ENCODE measurements at regions not wholly inside any gene's neighbourhood (a gene's known extent, or its start where the extent isn't known, plus 50 kb on each side); places are given as distances from the start of the nearest gene placed in this dataset.

DNA sequence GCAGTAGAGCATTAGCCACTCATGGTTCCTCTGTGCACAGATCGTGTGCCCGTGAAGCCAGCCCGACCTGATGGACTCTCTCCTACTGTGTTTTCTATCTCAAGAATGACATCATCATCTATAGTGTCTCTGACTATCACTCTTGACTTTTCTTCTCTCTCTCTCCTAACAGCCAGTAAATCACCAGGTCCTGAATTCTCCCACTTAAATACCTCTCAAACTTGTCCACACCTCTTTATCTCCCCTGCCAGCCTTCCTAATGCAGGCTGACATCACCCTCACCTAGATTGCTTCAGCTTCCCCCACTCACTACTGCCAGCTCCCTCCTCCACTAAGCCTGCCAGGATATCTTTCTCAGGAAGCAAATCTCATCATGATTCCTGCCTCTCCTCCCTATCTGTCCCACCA lies 90.6 kb upstream of the MIER3 start (continued):
- TF ChIP-seq MYBL2 (IDR thresholded peaks at IDR 0.05; ENCODE audit: low read depth) = no peak
- no peak for TF ChIP-seq MYBL2 (CRISPR knock-in tag; IDR thresholded peaks at IDR 0.05; ENCODE audit: borderline replicate concordance)
- no peak for TF ChIP-seq SIRT6 (IDR thresholded peaks at IDR 0.05; ENCODE audit: low read depth, low read length)
- no peak for TF ChIP-seq ZBTB5 (IDR thresholded peaks at IDR 0.05)
- no peak for TF ChIP-seq ASH1L (IDR thresholded peaks at IDR 0.05; ENCODE audit: borderline replicate concordance, low read depth, partially characterized antibody)
- no peak for TF ChIP-seq CAMTA2 (CRISPR knock-in tag; conservative IDR thresholded peaks at IDR 0.05)
- no peak for TF ChIP-seq ELF2 (CRISPR knock-in tag; IDR thresholded peaks at IDR 0.05)
- no peak for TF ChIP-seq NCOA6 (IDR thresholded peaks at IDR 0.05)
- TF ChIP-seq TAF9B (IDR thresholded peaks at IDR 0.05; ENCODE audit: partially characterized antibody) = peak; percentile 35
- no peak for TF ChIP-seq ZNF77 (CRISPR knock-in tag; IDR thresholded peaks at IDR 0.05)
- no peak for TF ChIP-seq PCBP1 (IDR thresholded peaks at IDR 0.05; ENCODE audit: low read depth, low read length, poor library complexity, severe bottlenecking)
- TF ChIP-seq, protein P1, sequence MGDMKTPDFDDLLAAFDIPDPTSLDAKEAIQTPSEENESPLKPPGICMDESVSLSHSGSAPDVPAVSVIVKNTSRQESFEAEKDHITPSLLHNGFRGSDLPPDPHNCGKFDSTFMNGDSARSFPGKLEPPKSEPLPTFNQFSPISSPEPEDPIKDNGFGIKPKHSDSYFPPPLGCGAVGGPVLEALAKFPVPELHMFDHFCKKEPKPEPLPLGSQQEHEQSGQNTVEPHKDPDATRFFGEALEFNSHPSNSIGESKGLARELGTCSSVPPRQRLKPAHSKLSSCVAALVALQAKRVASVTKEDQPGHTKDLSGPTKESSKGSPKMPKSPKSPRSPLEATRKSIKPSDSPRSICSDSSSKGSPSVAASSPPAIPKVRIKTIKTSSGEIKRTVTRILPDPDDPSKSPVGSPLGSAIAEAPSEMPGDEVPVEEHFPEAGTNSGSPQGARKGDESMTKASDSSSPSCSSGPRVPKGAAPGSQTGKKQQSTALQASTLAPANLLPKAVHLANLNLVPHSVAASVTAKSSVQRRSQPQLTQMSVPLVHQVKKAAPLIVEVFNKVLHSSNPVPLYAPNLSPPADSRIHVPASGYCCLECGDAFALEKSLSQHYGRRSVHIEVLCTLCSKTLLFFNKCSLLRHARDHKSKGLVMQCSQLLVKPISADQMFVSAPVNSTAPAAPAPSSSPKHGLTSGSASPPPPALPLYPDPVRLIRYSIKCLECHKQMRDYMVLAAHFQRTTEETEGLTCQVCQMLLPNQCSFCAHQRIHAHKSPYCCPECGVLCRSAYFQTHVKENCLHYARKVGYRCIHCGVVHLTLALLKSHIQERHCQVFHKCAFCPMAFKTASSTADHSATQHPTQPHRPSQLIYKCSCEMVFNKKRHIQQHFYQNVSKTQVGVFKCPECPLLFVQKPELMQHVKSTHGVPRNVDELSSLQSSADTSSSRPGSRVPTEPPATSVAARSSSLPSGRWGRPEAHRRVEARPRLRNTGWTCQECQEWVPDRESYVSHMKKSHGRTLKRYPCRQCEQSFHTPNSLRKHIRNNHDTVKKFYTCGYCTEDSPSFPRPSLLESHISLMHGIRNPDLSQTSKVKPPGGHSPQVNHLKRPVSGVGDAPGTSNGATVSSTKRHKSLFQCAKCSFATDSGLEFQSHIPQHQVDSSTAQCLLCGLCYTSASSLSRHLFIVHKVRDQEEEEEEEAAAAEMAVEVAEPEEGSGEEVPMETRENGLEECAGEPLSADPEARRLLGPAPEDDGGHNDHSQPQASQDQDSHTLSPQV (IDR thresholded peaks at IDR 0.05) = no peak
- no peak for TF ChIP-seq POLR2G (IDR thresholded peaks at IDR 0.05; ENCODE audit: low read depth, low read length)
- 0 out of 2 replicates have a peak, but pooled peaks have one; percentile 53 for TF ChIP-seq PHB2 (IDR thresholded peaks at IDR 0.05; ENCODE audit: low read depth)
- TF ChIP-seq ZEB2 (IDR thresholded peaks at IDR 0.05) = peak; percentile 95
- TF ChIP-seq KLF10 (CRISPR knock-in tag; IDR thresholded peaks at IDR 0.05) = no peak
- TF ChIP-seq GMEB1 (CRISPR knock-in tag; IDR thresholded peaks at IDR 0.05) = no peak
- no peak for TF ChIP-seq GABPB1 (CRISPR knock-in tag; IDR thresholded peaks at IDR 0.05)
- TF ChIP-seq, protein P2, sequence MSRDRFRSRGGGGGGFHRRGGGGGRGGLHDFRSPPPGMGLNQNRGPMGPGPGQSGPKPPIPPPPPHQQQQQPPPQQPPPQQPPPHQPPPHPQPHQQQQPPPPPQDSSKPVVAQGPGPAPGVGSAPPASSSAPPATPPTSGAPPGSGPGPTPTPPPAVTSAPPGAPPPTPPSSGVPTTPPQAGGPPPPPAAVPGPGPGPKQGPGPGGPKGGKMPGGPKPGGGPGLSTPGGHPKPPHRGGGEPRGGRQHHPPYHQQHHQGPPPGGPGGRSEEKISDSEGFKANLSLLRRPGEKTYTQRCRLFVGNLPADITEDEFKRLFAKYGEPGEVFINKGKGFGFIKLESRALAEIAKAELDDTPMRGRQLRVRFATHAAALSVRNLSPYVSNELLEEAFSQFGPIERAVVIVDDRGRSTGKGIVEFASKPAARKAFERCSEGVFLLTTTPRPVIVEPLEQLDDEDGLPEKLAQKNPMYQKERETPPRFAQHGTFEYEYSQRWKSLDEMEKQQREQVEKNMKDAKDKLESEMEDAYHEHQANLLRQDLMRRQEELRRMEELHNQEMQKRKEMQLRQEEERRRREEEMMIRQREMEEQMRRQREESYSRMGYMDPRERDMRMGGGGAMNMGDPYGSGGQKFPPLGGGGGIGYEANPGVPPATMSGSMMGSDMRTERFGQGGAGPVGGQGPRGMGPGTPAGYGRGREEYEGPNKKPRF (IDR thresholded peaks at IDR 0.05; ENCODE audit: low read depth, low read length) = no peak
- TF ChIP-seq NUFIP1 (IDR thresholded peaks at IDR 0.05; ENCODE audit: partially characterized antibody) = no peak
- peak; percentile 27; the same call in 1 of the 2 replicates for TF ChIP-seq GATA2 (CRISPR knock-in tag; IDR thresholded peaks at IDR 0.05)
